ENCODE measurements at regions not wholly inside any gene's neighbourhood (a gene's known extent, or its start where the extent isn't known, plus 50 kb on each side); places are given as distances from the start of the nearest gene placed in this dataset.
"Not testable (repeated sequence)": the region's sequence is repeated elsewhere in the genome, so short reads cannot be mapped to it uniquely, and the experiment has no call there.

- ATAC-seq (ENCODE audit: insufficient read depth, low read depth) (no peak), DNase-seq (no peak)
- Histone ChIP-seq H4K20me1 (ENCODE audit: insufficient read depth, low read length) (no peaks in the 10 kb centered on the region), H3K27me3 (ENCODE audit: insufficient read depth, low read length, poor library complexity) (no peaks in the 10 kb centered on the region), H3K27ac (ENCODE audit: low read length) (no peak overlapping the region), H3K4me2 (ENCODE audit: insufficient read depth, low read length) (no peak overlapping the region), H3K36me3 (ENCODE audit: insufficient read depth, low read length) (no peaks in the 10 kb centered on the region), H2AFZ (ENCODE audit: low read depth, low read length) (no peak overlapping the region), H3K4me3 (ENCODE audit: low read depth in 1 of 2, low read length in 2 of 2) (no peak overlapping the region), H3K4me1 (ENCODE audit: insufficient read depth, low read length) (no peaks in the 10 kb centered on the region), H3K79me2 (ENCODE audit: insufficient read depth, low read length) (no peaks in the 10 kb centered on the region), H3K9me3 (ENCODE audit: insufficient read depth, low read length, severe bottlenecking) (no peaks in the 10 kb centered on the region), H3K9ac (ENCODE audit: low read depth, low read length) (no peak overlapping the region)
- no peak for TF ChIP-seq EZH2 (IDR thresholded peaks at IDR 0.05; ENCODE audit: borderline replicate concordance, low read depth, low read length, severe bottlenecking)
- TF ChIP-seq CTCF (IDR thresholded peaks at IDR 0.05; ENCODE audit: borderline replicate concordance, extremely low read depth, low read length, poor library complexity, severe bottlenecking) = no peak
Observed at GRCh38 chr19:20273951-20274570, 107.0 kb downstream of the ZNF486 start.

GRCh38 chr19:20273376-20273775 is 106.4 kb downstream of the ZNF486 start:
- Histone ChIP-seq H3K36me3 (ENCODE audit: insufficient read depth, low read length) (no peaks in the 10 kb centered on the region), H3K4me1 (ENCODE audit: insufficient read depth, low read length) (no peaks in the 10 kb centered on the region), H4K20me1 (ENCODE audit: insufficient read depth, low read length) (no peaks in the 10 kb centered on the region), H3K9ac (ENCODE audit: low read depth, low read length) (no peak overlapping the region), H3K9me3 (ENCODE audit: insufficient read depth, low read length, severe bottlenecking) (no peaks in the 10 kb centered on the region), H3K4me3 (ENCODE audit: low read depth in 1 of 2, low read length in 2 of 2) (no peak overlapping the region), H3K4me2 (ENCODE audit: insufficient read depth, low read length) (no peak overlapping the region), H3K27ac (ENCODE audit: low read length) (no peak overlapping the region), H3K27me3 (ENCODE audit: insufficient read depth, low read length, poor library complexity) (no peaks in the 10 kb centered on the region), H3K79me2 (ENCODE audit: insufficient read depth, low read length) (no peaks in the 10 kb centered on the region), H2AFZ (ENCODE audit: low read depth, low read length) (no peak overlapping the region)
- no peak for ATAC-seq (ENCODE audit: insufficient read depth, low read depth)
- no peak for DNase-seq
- TF ChIP-seq CTCF (IDR thresholded peaks at IDR 0.05; ENCODE audit: borderline replicate concordance, extremely low read depth, low read length, poor library complexity, severe bottlenecking) = no peak
- TF ChIP-seq EZH2 (IDR thresholded peaks at IDR 0.05; ENCODE audit: borderline replicate concordance, low read depth, low read length, severe bottlenecking) = no peak

- H2AFZ ChIP-seq (ENCODE audit: low read depth, low read length); H3K79me2 ChIP-seq (ENCODE audit: insufficient read depth, low read length); H3K4me3 ChIP-seq (ENCODE audit: low read depth in 1 of 2, low read length in 2 of 2); H3K9me3 ChIP-seq (ENCODE audit: insufficient read depth, low read length, severe bottlenecking); H3K27ac ChIP-seq (ENCODE audit: low read length); H3K4me1 ChIP-seq (ENCODE audit: insufficient read depth, low read length); H3K36me3 ChIP-seq (ENCODE audit: insufficient read depth, low read length); H3K4me2 ChIP-seq (ENCODE audit: insufficient read depth, low read length); H3K27me3 ChIP-seq (ENCODE audit: insufficient read depth, low read length, poor library complexity); H4K20me1 ChIP-seq (ENCODE audit: insufficient read depth, low read length); ATAC-seq (ENCODE audit: insufficient read depth, low read depth); DNase-seq; H3K9ac ChIP-seq (ENCODE audit: low read depth, low read length): not testable (repeated sequence)
Observed at GRCh38 chr19:20272627-20273010, 105.6 kb downstream of the ZNF486 start.

- not testable (repeated sequence) for H2AFZ ChIP-seq (ENCODE audit: low read depth, low read length); DNase-seq; ATAC-seq (ENCODE audit: insufficient read depth, low read depth); H3K36me3 ChIP-seq (ENCODE audit: insufficient read depth, low read length); H3K9ac ChIP-seq (ENCODE audit: low read depth, low read length); H3K4me3 ChIP-seq (ENCODE audit: low read depth in 1 of 2, low read length in 2 of 2); H3K4me2 ChIP-seq (ENCODE audit: insufficient read depth, low read length); H3K27me3 ChIP-seq (ENCODE audit: insufficient read depth, low read length, poor library complexity); H3K79me2 ChIP-seq (ENCODE audit: insufficient read depth, low read length); H3K4me1 ChIP-seq (ENCODE audit: insufficient read depth, low read length); H4K20me1 ChIP-seq (ENCODE audit: insufficient read depth, low read length); H3K27ac ChIP-seq (ENCODE audit: low read length); H3K9me3 ChIP-seq (ENCODE audit: insufficient read depth, low read length, severe bottlenecking)
Observed at GRCh38 chr19:20271927-20272626, 105.1 kb downstream of the ZNF486 start.

Data from DND-41 (cell line).